MCF 10A (cell line): ENCODE measurements at regions not wholly inside any gene's neighbourhood (a gene's known extent, or its start where the extent isn't known, plus 50 kb on each side); places are given as distances from the start of the nearest gene placed in this dataset.

ENCODE experiments used
- BruUV-seq: library from RNA; stranded (reverse); fragments of 400-500 nt; replicated peaks from 2 replicates; lab custom pipeline; 2021; lab: Mats Ljungman, UMichigan
- CTCF ChIA-PET: fragments of 300-600 bp; sonication (Branson Sonifier 250); formaldehyde crosslinking; extraction: SDS; loops from one replicate; lab custom pipeline; 2021; ENCODE audit warnings: antibody characterized with exemption, inconsistent platforms; lab: Yijun Ruan, JAX
- POLR2A ChIA-PET: fragments of 300-600, 350-650 bp; sonication (Branson Sonifier 250); formaldehyde crosslinking; extraction: SDS; loops from one replicate; lab custom pipeline; 2020; ENCODE audit warnings: antibody characterized with exemption, inconsistent platforms; lab: Yijun Ruan, JAX
- DNase-seq: peaks from one replicate; pipeline ENCODE4 v3.0.0-alpha.2; 2018; ENCODE audit not compliant: unreplicated experiment
- H3K27ac Mint-ChIP-seq: one replicate; pipeline ENCODE4 v1.8.0; 2022; ENCODE audit warnings: mild to moderate bottlenecking, low read depth, mixed read lengths; ENCODE audit not compliant: unreplicated experiment
- H3K27me3 Mint-ChIP-seq: one replicate; pipeline ENCODE4 v1.8.0; 2022; ENCODE audit warnings: mixed read lengths; ENCODE audit not compliant: insufficient read depth, unreplicated experiment
- H3K36me3 Mint-ChIP-seq: one replicate; pipeline ENCODE4 v1.8.0; 2022; ENCODE audit warnings: mild to moderate bottlenecking, moderate library complexity, mixed read lengths; ENCODE audit not compliant: insufficient read depth, unreplicated experiment
- H3K4me1 Mint-ChIP-seq: one replicate; pipeline ENCODE4 v1.8.0; 2022; ENCODE audit warnings: mixed read lengths; ENCODE audit not compliant: insufficient read depth, unreplicated experiment
- H3K4me3 Mint-ChIP-seq: one replicate; pipeline ENCODE4 v1.8.0; 2022; ENCODE audit warnings: mild to moderate bottlenecking, moderate library complexity, mixed read lengths; ENCODE audit not compliant: unreplicated experiment
- H3K9me3 Mint-ChIP-seq: one replicate; pipeline ENCODE4 v1.8.0; 2022; ENCODE audit warnings: mixed read lengths; ENCODE audit not compliant: unreplicated experiment
- intact Hi-C: fragments of 100-400 bp; cut with micrococcal nuclease; formaldehyde crosslinking; loops from 2 replicates; pipeline ENCODE4 v1.14.1; 2022
- TF ChIP-seq, protein P1 (sequence below): fragments of 200-600 bp; IDR thresholded peaks from one replicate; pipeline ENCODE4 v1.8.0; 2022; ENCODE audit warnings: antibody characterized with exemption, mild to moderate bottlenecking; ENCODE audit not compliant: unreplicated experiment

DNA sequence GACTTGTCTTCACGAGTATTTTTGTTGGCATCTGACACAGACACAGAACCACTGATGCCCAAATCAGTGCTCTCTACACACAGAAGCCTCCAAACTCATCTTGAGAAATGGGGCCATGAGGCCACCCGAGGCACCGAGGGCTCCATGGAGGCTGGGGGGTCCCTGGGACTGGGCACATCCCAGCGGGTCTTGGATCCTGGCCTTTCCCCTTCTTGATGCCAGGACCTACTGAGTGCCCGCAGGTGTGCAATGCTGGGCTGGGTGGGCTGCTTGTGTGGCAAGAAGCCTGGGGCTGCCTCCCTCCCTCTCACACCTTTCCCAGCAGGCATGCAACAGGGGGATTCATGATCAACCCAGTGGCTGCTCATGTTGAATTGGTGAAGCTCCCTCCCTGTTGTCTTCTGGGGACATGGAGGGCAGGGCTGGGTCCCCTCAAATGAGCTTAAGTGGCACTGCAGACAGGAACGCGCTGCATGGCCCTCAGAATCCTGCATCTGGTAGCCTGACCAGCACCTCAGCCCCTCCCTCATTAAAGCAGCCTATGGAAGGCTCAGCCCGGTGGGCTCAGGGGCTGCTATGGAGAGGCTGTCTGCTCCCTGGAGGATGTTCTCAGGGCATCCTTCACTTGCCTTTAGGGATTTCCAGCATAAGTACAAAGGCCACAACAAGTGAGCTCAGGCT lies 63.7 kb upstream of the SIMC1 start:
- no peaks in the 10 kb centered on the region for H3K9me3 Mint-ChIP-seq
- H3K4me1 Mint-ChIP-seq, result no peaks in the 10 kb centered on the region
- H3K36me3 Mint-ChIP-seq, result no peaks in the 10 kb centered on the region
- intact Hi-C loops, result no loop called here
- ChIA-PET POLR2A (no interaction called here), CTCF (no interaction called here)
- H3K27ac Mint-ChIP-seq, result no peak overlapping the region
- H3K4me3 Mint-ChIP-seq, result no peak overlapping the region
- BruUV-seq, result no TSS peak
- no peak for DNase-seq
- H3K27me3 Mint-ChIP-seq, result peaks cover 48% of the 10 kb centered on the region
- TF ChIP-seq, protein P1, sequence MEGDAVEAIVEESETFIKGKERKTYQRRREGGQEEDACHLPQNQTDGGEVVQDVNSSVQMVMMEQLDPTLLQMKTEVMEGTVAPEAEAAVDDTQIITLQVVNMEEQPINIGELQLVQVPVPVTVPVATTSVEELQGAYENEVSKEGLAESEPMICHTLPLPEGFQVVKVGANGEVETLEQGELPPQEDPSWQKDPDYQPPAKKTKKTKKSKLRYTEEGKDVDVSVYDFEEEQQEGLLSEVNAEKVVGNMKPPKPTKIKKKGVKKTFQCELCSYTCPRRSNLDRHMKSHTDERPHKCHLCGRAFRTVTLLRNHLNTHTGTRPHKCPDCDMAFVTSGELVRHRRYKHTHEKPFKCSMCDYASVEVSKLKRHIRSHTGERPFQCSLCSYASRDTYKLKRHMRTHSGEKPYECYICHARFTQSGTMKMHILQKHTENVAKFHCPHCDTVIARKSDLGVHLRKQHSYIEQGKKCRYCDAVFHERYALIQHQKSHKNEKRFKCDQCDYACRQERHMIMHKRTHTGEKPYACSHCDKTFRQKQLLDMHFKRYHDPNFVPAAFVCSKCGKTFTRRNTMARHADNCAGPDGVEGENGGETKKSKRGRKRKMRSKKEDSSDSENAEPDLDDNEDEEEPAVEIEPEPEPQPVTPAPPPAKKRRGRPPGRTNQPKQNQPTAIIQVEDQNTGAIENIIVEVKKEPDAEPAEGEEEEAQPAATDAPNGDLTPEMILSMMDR, result no peak

DNA sequence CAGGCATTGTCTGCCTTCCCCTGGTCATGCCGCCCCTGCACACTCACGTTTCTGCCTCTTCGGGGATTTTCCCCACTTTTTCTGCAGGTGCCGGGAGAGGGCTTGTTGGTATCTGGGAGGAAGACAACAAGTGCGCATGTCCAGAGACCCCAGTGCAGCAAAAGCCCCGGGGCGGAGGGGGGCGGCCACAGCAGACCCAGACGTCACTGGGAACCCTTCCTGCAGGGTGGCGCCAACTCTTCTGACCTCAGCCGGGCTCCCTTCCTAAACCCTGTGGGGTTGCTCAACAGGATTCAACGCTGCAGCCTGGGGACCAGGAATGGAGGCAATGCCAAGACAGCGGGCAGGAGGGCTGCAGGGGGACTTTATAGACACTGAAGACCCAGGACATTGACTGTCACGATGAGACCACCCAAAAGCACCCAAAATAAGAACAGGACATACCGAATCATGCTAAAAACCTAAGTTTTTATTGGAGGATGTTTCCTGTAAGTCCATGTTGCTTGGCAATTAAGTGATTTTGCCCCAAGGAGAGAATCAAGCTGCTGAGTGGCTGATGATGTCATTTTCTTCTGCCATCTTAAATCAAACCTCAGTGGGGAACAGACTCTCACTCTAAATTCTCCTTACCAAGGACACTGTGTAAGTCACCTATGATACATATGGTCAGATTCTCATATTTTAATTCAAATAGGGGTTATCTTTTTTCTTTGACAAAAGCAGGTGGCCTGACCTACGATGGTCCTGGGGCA lies 62.9 kb upstream of the SIMC1 start:
- ChIA-PET CTCF (no interaction called here), POLR2A (no interaction called here)
- Mint-ChIP-seq H3K4me3 (no peak overlapping the region), H3K27me3 (peaks cover 56% of the 10 kb centered on the region), H3K36me3 (no peaks in the 10 kb centered on the region), H3K4me1 (no peaks in the 10 kb centered on the region), H3K9me3 (no peaks in the 10 kb centered on the region), H3K27ac (no peak overlapping the region)
- intact Hi-C loops, result no loop called here
- no TSS peak for BruUV-seq
- TF ChIP-seq, protein P1, result no peak
- no peak for DNase-seq

DNA sequence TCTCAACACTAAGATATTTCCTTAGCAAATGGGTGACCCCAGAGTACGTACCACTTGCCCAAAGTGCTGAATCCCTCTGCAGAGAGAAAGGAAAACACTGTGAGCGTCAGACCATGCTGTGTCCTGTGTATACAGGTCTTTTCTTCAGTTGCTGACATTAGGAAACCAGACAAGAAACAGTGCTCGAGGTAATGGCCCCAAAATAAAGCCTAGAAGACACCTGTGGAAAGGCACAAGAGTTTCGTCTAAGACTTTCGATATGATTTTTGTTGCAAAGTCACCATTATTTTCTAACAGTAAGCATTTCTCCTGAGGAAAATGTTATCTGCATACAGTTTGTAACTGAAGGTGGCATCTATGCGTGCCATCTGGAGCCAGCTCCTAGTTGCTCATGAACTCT lies 62.0 kb upstream of the SIMC1 start:
- Mint-ChIP-seq H3K27ac (no peak overlapping the region), H3K27me3 (peaks cover 65% of the 10 kb centered on the region), H3K4me3 (no peak overlapping the region), H3K4me1 (no peaks in the 10 kb centered on the region), H3K36me3 (no peaks in the 10 kb centered on the region), H3K9me3 (no peaks in the 10 kb centered on the region)
- CTCF ChIA-PET, result no interaction called here
- POLR2A ChIA-PET, result no interaction called here
- TF ChIP-seq, protein P1, result no peak
- DNase-seq, result no peak
- intact Hi-C loops, result no loop called here
- no TSS peak for BruUV-seq

DNA sequence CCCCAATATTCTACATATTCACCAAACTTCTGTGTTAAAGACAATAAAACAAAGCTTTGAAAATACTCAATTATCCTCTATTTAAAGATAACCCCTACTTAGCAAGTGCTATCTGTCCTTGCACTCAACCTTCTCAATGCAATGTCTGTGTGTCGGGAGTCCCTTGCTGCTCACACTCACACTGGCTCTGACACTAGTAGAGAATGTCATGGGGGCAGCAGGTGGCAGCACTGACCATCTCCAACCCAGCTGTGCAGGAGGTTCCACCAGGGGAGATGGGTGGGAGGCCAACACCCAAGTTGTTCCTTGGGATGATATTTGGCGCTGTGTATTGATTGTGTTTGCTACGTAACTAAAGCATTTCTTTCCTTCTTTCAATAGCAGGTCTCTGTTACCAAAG lies 59.4 kb upstream of the SIMC1 start:
- no peaks in the 10 kb centered on the region for H3K4me1 Mint-ChIP-seq
- CTCF ChIA-PET, result no interaction called here
- H3K9me3 Mint-ChIP-seq, result no peaks in the 10 kb centered on the region
- DNase-seq, result no peak
- TF ChIP-seq, protein P1, result no peak
- no peak overlapping the region for H3K27ac Mint-ChIP-seq
- no peak overlapping the region for H3K4me3 Mint-ChIP-seq
- intact Hi-C loops, result no loop called here
- no peaks in the 10 kb centered on the region for H3K36me3 Mint-ChIP-seq
- peaks cover 82% of the 10 kb centered on the region for H3K27me3 Mint-ChIP-seq
- POLR2A ChIA-PET, result interaction anchor here (0.6 to 0.9 kb wide), 2 partner anchors 37 to 40 kb away, joined by 3 read pairs; no protein-coding TSS in a partner anchor
- no TSS peak for BruUV-seq
